Loucy (cell line): ENCODE measurements at regions not wholly inside any gene's neighbourhood (a gene's known extent, or its start where the extent isn't known, plus 50 kb on each side); places are given as distances from the start of the nearest gene placed in this dataset.

ENCODE experiments used
- H2AFZ ChIP-seq: fragments of 200-600 bp; sonication (generic); 2 replicates; pipeline ENCODE4 v1.6.0; 2016; ENCODE audit warnings: antibody characterized with exemption, mild to moderate bottlenecking, low read length, moderate library complexity
- H3F3A ChIP-seq: fragments of 200-600 bp; 2 replicates; pipeline ENCODE4 v1.6.0; 2016; ENCODE audit warnings: antibody characterized with exemption, low read depth, mild to moderate bottlenecking
- H3K27me3 ChIP-seq: fragments of 200-600 bp; sonication (generic); 2 replicates; pipeline ENCODE4 v1.6.1; 2014; ENCODE audit warnings: low read length, mild to moderate bottlenecking; ENCODE audit not compliant: insufficient read depth, poor library complexity, severe bottlenecking
- H3K36me3 ChIP-seq: fragments of 200-600 bp; sonication (generic); 2 replicates; pipeline ENCODE4 v1.6.1; 2016; ENCODE audit warnings: low read length; ENCODE audit not compliant: insufficient read depth
- H3K4me1 ChIP-seq: fragments of 200-600 bp; sonication (generic); 2 replicates; pipeline ENCODE4 v1.5.1; 2014; ENCODE audit warnings: low read length, mild to moderate bottlenecking; ENCODE audit not compliant: insufficient read depth, poor library complexity, severe bottlenecking
- H3K4me2 ChIP-seq: fragments of 200-600 bp; sonication (generic); 2 replicates; pipeline ENCODE4 v1.6.0; 2014; ENCODE audit warnings: antibody characterized with exemption, low read length, low read depth, mild to moderate bottlenecking; ENCODE audit not compliant: poor library complexity, severe bottlenecking
- H3K4me3 ChIP-seq: fragments of 200-600 bp; sonication (generic); 2 replicates; pipeline ENCODE4 v1.5.1; 2014; ENCODE audit warnings: low read length, mild to moderate bottlenecking, mixed read lengths; ENCODE audit not compliant: poor library complexity, severe bottlenecking
- H3K79me2 ChIP-seq: fragments of 200-600 bp; sonication (generic); 2 replicates; pipeline ENCODE4 v1.6.1; 2014; ENCODE audit warnings: low read length; ENCODE audit not compliant: insufficient read depth
- H3K9ac ChIP-seq: fragments of 200-600 bp; sonication (generic); 2 replicates; pipeline ENCODE4 v1.6.0; 2014; ENCODE audit warnings: mild to moderate bottlenecking, low read depth, low read length, moderate library complexity; ENCODE audit not compliant: poor library complexity, severe bottlenecking
- H3K9me2 ChIP-seq: fragments of 200-600 bp; sonication (generic); replicated peaks from 2 replicates; pipeline ENCODE4 v1.6.1; 2016; ENCODE audit warnings: low read depth, low read length, mixed read lengths
- H3K9me3 ChIP-seq: fragments of 200-600 bp; sonication (generic); 2 replicates; pipeline ENCODE4 v1.6.1; 2014; ENCODE audit warnings: mild to moderate bottlenecking, antibody characterized with exemption, low read length, low read depth; ENCODE audit not compliant: insufficient read depth
- H4K20me1 ChIP-seq: fragments of 200-600 bp; sonication (generic); 2 replicates; pipeline ENCODE4 v1.6.0; 2014; ENCODE audit warnings: antibody characterized with exemption, low read length, mild to moderate bottlenecking; ENCODE audit not compliant: insufficient read depth, poor library complexity, severe bottlenecking
- EZH2phosphoT487 ChIP-seq: fragments of 200-600 bp; IDR thresholded peaks from 2 replicates; pipeline ENCODE4 v1.6.1; 2018; ENCODE audit warnings: antibody characterized with exemption, mild to moderate bottlenecking, moderate library complexity, borderline replicate concordance
- TF ChIP-seq, protein P1 (sequence below): fragments of 200-600 bp; sonication (generic); conservative IDR thresholded peaks from 2 replicates; pipeline ENCODE4 v1.5.1; 2014; ENCODE audit warnings: mild to moderate bottlenecking, antibody characterized with exemption, low read length

DNA sequence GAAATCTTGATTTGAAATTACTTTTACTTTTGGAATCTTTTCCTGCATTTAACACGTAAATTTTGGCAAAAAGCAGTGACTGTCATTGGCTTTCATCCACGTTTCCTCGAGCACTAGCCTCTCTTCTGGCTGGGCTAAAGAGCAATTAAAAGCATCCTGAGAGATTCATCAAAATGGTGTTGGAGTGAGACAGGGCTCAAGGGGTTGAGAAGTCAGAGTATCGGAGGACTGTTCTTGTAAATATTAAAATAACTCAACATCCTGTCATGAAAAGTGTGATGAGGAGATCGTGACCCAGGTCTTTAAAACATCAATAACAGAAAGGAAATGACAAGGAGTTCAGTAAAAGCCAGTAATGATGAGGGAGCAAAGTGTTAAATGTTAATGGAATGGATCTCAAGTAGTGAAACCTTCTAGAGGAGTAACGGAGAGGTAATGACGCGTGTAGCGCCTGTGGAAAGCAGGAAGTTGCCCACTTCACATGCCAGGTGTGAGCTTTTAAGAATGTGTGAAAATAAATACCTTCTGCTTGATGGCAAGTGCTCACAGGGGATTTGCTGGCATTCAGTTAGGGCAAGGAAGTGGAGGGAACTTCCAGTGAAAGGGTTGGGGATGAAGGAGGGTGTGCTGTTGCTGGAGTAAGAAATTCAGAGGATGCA is 754.4 kb downstream of the ADCYAP1 start:
- Histone ChIP-seq H2AFZ (peak overlapping the region; percentile 65), H3K4me3 (peak overlapping the region; percentile 8)
- TF ChIP-seq, protein P1, sequence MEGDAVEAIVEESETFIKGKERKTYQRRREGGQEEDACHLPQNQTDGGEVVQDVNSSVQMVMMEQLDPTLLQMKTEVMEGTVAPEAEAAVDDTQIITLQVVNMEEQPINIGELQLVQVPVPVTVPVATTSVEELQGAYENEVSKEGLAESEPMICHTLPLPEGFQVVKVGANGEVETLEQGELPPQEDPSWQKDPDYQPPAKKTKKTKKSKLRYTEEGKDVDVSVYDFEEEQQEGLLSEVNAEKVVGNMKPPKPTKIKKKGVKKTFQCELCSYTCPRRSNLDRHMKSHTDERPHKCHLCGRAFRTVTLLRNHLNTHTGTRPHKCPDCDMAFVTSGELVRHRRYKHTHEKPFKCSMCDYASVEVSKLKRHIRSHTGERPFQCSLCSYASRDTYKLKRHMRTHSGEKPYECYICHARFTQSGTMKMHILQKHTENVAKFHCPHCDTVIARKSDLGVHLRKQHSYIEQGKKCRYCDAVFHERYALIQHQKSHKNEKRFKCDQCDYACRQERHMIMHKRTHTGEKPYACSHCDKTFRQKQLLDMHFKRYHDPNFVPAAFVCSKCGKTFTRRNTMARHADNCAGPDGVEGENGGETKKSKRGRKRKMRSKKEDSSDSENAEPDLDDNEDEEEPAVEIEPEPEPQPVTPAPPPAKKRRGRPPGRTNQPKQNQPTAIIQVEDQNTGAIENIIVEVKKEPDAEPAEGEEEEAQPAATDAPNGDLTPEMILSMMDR = no peak
- TF ChIP-seq EZH2phosphoT487 = no peak

DNA sequence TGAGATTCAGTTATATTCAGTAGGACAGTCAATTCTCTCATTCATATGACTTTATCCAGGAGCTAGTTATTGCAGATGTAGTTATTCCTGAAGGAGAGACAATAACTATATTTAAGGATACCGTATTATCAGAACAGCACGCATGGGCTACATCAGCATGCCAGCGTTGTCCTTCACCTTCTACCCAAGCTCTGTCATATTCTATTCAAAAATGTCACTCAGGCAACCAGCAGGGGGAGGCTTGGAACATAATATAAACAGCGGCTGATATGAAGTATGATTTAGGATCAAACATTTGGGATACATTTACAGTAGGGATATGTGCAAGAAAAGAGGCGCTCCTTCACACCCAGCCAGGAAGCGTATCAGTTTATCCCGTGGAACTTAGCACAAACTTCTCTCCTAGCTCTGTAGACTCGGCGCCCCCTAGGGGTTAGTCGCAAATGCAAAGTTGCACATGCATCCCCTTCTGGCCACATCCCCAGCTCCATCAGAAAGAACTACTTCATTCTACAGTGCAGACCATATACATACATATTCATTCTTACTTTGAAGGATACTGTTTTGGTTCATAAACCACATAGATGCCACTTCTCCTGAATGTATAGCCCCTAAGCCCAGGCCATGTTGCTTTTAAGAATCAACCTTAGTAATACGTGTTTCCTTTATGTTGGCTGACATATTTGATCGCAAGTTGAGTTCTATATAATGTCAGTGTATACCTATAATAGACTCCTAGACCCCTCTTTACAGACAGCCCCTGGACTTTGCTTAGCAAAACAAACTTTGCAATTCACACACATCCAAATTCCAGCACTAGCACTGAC is 759.4 kb downstream of the ADCYAP1 start:
- Histone ChIP-seq H3F3A (no peaks in the 10 kb centered on the region), H3K79me2 (no peaks in the 10 kb centered on the region), H3K4me2 (no peak overlapping the region), H3K4me1 (peaks cover 12% of the 10 kb centered on the region), H3K9ac (no peak overlapping the region), H3K36me3 (no peaks in the 10 kb centered on the region), H3K9me3 (no peaks in the 10 kb centered on the region), H3K9me2 (no peaks in the 10 kb centered on the region), H3K27me3 (no peaks in the 10 kb centered on the region), H4K20me1 (no peaks in the 10 kb centered on the region), H3K4me3 (no peak overlapping the region), H2AFZ (peak overlapping the region; percentile 2; the same call in 1 of the 2 replicates)
- no peak for TF ChIP-seq EZH2phosphoT487
- TF ChIP-seq, protein P1 = peak; percentile 100

More for the DNA sequence above, 754.4 kb downstream of the ADCYAP1 start:
- H3K9me2 ChIP-seq = no peaks in the 10 kb centered on the region
- H3K27me3 ChIP-seq = no peaks in the 10 kb centered on the region
- peaks cover 23% of the 10 kb centered on the region for H3K4me1 ChIP-seq
- H3K9ac ChIP-seq = no peak overlapping the region
- H3K9me3 ChIP-seq = no peaks in the 10 kb centered on the region
- no peaks in the 10 kb centered on the region for H3F3A ChIP-seq
- H3K36me3 ChIP-seq = no peaks in the 10 kb centered on the region
- H4K20me1 ChIP-seq = no peaks in the 10 kb centered on the region
- H3K4me2 ChIP-seq = peak overlapping the region; percentile 39
- H3K79me2 ChIP-seq = no peaks in the 10 kb centered on the region

DNA sequence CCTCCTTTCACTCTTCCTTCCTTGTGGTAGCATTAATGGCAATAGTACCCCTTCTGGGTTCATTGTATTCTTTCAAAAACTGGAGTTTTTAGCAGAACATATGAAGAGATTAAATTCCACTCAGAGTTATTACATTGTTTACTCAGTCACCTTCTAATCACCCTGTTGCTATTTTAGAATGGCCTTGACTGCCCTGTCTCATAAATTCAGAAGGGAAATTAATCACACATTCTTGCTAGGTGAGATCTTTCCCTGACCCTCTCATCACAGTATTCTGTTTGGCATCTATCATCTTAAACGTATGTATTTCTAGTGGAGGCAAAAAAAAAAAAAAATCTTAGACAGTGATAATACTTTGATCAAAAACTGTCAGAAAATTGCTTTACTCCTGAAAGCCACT is 760.4 kb downstream of the ADCYAP1 start:
- no peaks in the 10 kb centered on the region for H4K20me1 ChIP-seq
- H3K79me2 ChIP-seq = no peaks in the 10 kb centered on the region

More for the DNA sequence above, 760.4 kb downstream of the ADCYAP1 start:
- H3K9ac ChIP-seq = no peak overlapping the region
- TF ChIP-seq, protein P1 = no peak
- TF ChIP-seq EZH2phosphoT487 = no peak
- no peaks in the 10 kb centered on the region for H3K9me3 ChIP-seq
- H3K4me3 ChIP-seq = no peak overlapping the region
- no peaks in the 10 kb centered on the region for H3K36me3 ChIP-seq
- no peak overlapping the region for H3K4me2 ChIP-seq
- no peaks in the 10 kb centered on the region for H3F3A ChIP-seq
- H2AFZ ChIP-seq = no peak overlapping the region
- peaks cover 3% of the 10 kb centered on the region for H3K4me1 ChIP-seq
- no peaks in the 10 kb centered on the region for H3K9me2 ChIP-seq
- H3K27me3 ChIP-seq = no peaks in the 10 kb centered on the region
